DMS79 (cell line): ENCODE measurements at regions not wholly inside any gene's neighbourhood (a gene's known extent, or its start where the extent isn't known, plus 50 kb on each side); places are given as distances from the start of the nearest gene placed in this dataset.
"Not testable (repeated sequence)": the region's sequence is repeated elsewhere in the genome, so short reads cannot be mapped to it uniquely, and the experiment has no call there.

Source experiments
- DNase-seq: peaks from one replicate; lab custom pipeline; 2025; lab: John Stamatoyannopoulos, UW

GRCh38 chr21:35201799-35202198 lies 152.7 kb upstream of the RUNX1 start:
- DNase-seq, result no peak

GRCh38 chr21:35201288-35201687 lies 152.2 kb upstream of the RUNX1 start:
- DNase-seq, result no peak

- no peak for DNase-seq
Measured at GRCh38 chr21:35199733-35200015, 150.6 kb upstream of the RUNX1 start.

GRCh38 chr21:35198982-35199732 lies 150.1 kb upstream of the RUNX1 start:
- no peak for DNase-seq

GRCh38 chr21:35198565-35198964 lies 149.5 kb upstream of the RUNX1 start:
- no peak for DNase-seq

GRCh38 chr21:35197992-35198431 lies 148.9 kb upstream of the RUNX1 start:
- no peak for DNase-seq

- DNase-seq, result no peak
Measured at GRCh38 chr21:35197191-35197590, 148.1 kb upstream of the RUNX1 start.

- DNase-seq, result no peak
Measured at GRCh38 chr21:35196128-35196527, 147.0 kb upstream of the RUNX1 start.

GRCh38 chr21:35195232-35195631 lies 146.1 kb upstream of the RUNX1 start:
- no peak for DNase-seq

GRCh38 chr21:35191754-35192153 lies 142.7 kb upstream of the RUNX1 start:
- DNase-seq, result no peak

GRCh38 chr21:35191128-35191527 lies 142.0 kb upstream of the RUNX1 start:
- no peak for DNase-seq

GRCh38 chr21:35190201-35190701 lies 141.1 kb upstream of the RUNX1 start:
- no peak for DNase-seq

GRCh38 chr21:35189077-35189863 lies 140.2 kb upstream of the RUNX1 start:
- DNase-seq, result no peak

GRCh38 chr21:35183389-35183788 lies 134.3 kb upstream of the RUNX1 start:
- not testable (repeated sequence) for DNase-seq

- DNase-seq, result peak; percentile 35
Measured at GRCh38 chr21:35179990-35180540, 131.0 kb upstream of the RUNX1 start.

- no peak for DNase-seq
Measured at GRCh38 chr21:35178827-35179226, 129.7 kb upstream of the RUNX1 start.

- DNase-seq, result no peak
Measured at GRCh38 chr21:35178098-35178497, 129.0 kb upstream of the RUNX1 start.

GRCh38 chr21:35172231-35172630 lies 123.1 kb upstream of the RUNX1 start:
- no peak for DNase-seq

- no peak for DNase-seq
Measured at GRCh38 chr21:35171385-35171784, 122.3 kb upstream of the RUNX1 start.

GRCh38 chr21:35170818-35171217 lies 121.7 kb upstream of the RUNX1 start:
- no peak for DNase-seq

- no peak for DNase-seq
Measured at GRCh38 chr21:35170244-35170643, 121.1 kb upstream of the RUNX1 start.

GRCh38 chr21:35169574-35169973 lies 120.5 kb upstream of the RUNX1 start:
- DNase-seq, result no peak

GRCh38 chr21:35168735-35169134 lies 119.6 kb upstream of the RUNX1 start:
- no peak for DNase-seq
